ENCODE measurements at regions not wholly inside any gene's neighbourhood (a gene's known extent, or its start where the extent isn't known, plus 50 kb on each side); places are given as distances from the start of the nearest gene placed in this dataset.

- no peak for DNase-seq
Observed at GRCh38 chr9:135219676-135220600, 132.5 kb downstream of the OLFM1 start.

- DNase-seq: no peak
Observed at GRCh38 chr9:135220601-135221575, 133.4 kb downstream of the OLFM1 start.

- no peak for DNase-seq
Observed at GRCh38 chr9:135221576-135221950, 134.1 kb downstream of the OLFM1 start.

GRCh38 chr9:135221951-135222631 lies 134.6 kb downstream of the OLFM1 start:
- no peak for DNase-seq

GRCh38 chr9:135222881-135223760 lies 135.7 kb downstream of the OLFM1 start:
- DNase-seq: no peak

GRCh38 chr9:135223831-135224230 lies 136.4 kb downstream of the OLFM1 start:
- DNase-seq: no peak

GRCh38 chr9:135224286-135224877 lies 136.9 kb downstream of the OLFM1 start:
- no peak for DNase-seq

GRCh38 chr9:135224921-135225541 lies 137.6 kb downstream of the OLFM1 start:
- no peak for DNase-seq

GRCh38 chr9:135225619-135226228 lies 138.3 kb downstream of the OLFM1 start:
- DNase-seq: no peak

GRCh38 chr9:135226369-135227050 lies 139.0 kb downstream of the OLFM1 start:
- DNase-seq: no peak

GRCh38 chr9:135227641-135228251 lies 140.3 kb downstream of the OLFM1 start:
- DNase-seq: no peak

GRCh38 chr9:135228345-135228982 lies 141.0 kb downstream of the OLFM1 start:
- DNase-seq: no peak

GRCh38 chr9:135228983-135229625 lies 141.6 kb downstream of the OLFM1 start:
- no peak for DNase-seq

- no peak for DNase-seq
Observed at GRCh38 chr9:135229701-135230385, 142.4 kb downstream of the OLFM1 start.

- no peak for DNase-seq
Observed at GRCh38 chr9:135230386-135230765, 142.9 kb downstream of the OLFM1 start.

GRCh38 chr9:135230817-135231520 lies 143.5 kb downstream of the OLFM1 start:
- no peak for DNase-seq
